GM23338 (cell line): ENCODE measurements at regions not wholly inside any gene's neighbourhood (a gene's known extent, or its start where the extent isn't known, plus 50 kb on each side); places are given as distances from the start of the nearest gene placed in this dataset.
A peak's percentile ranks its signal among the peaks of the same experiment; 100 is the strongest.

Source experiments
- ATAC-seq: fragments of 200-7000 bp; cut with Tn5 transposase; 3 replicates; pipeline ENCODE4 v1.9.1; 2020
- DNase-seq: peaks from one replicate; pipeline ENCODE4 v3.0.0-alpha.2; 2015; ENCODE audit warnings: low spot score
- H2AFZ ChIP-seq: fragments of 200-600 bp; sonication (generic); 2 replicates; pipeline ENCODE4 v1.8.0; 2016; ENCODE audit warnings: antibody characterized with exemption, mild to moderate bottlenecking, moderate library complexity
- H3F3A ChIP-seq: fragments of 200-600 bp; sonication (generic); replicated peaks from 2 replicates; pipeline ENCODE4 v1.8.0; 2017; ENCODE audit warnings: antibody characterized with exemption, mixed run types, low read depth
- H3K27ac ChIP-seq: fragments of 200-600 bp; sonication (generic); 2 replicates; pipeline ENCODE4 v1.6.1; 2016; ENCODE audit warnings: low read depth
- H3K27me3 ChIP-seq: fragments of 200-600 bp; sonication (generic); 2 replicates; pipeline ENCODE4 v1.8.0; 2016; ENCODE audit warnings: mild to moderate bottlenecking, mixed run types, moderate library complexity; ENCODE audit not compliant: insufficient read depth
- H3K36me3 ChIP-seq: fragments of 200-600 bp; sonication (generic); 2 replicates; pipeline ENCODE4 v1.8.0; 2016; ENCODE audit warnings: mild to moderate bottlenecking; ENCODE audit not compliant: insufficient read depth
- H3K4me1 ChIP-seq: fragments of 200-600 bp; sonication (generic); 2 replicates; pipeline ENCODE4 v1.8.0; 2016; ENCODE audit warnings: mild to moderate bottlenecking, moderate library complexity; ENCODE audit not compliant: insufficient read depth
- H3K4me2 ChIP-seq: fragments of 200-600 bp; sonication (generic); 2 replicates; pipeline ENCODE4 v1.7.1; 2017; ENCODE audit warnings: mixed run types
- H3K4me3 ChIP-seq: fragments of 200-600 bp; sonication (generic); 2 replicates; pipeline ENCODE4 v1.6.1; 2016; ENCODE audit warnings: mixed run types
- H3K79me2 ChIP-seq: fragments of 200-600 bp; sonication (generic); replicated peaks from 2 replicates; pipeline ENCODE4 v1.8.0; 2017; ENCODE audit warnings: mild to moderate bottlenecking; ENCODE audit not compliant: insufficient read depth
- H3K9me2 ChIP-seq: fragments of 200-600 bp; sonication (generic); 2 replicates; pipeline ENCODE4 v1.8.0; 2017; ENCODE audit not compliant: insufficient read depth
- H4K20me1 ChIP-seq: fragments of 200-600 bp; sonication (generic); replicated peaks from 2 replicates; pipeline ENCODE4 v1.8.0; 2017; ENCODE audit warnings: mild to moderate bottlenecking; ENCODE audit not compliant: insufficient read depth
- H3K27ac Mint-ChIP-seq: 2 replicates; pipeline ENCODE4 v1.8.0; 2020; ENCODE audit warnings: inconsistent platforms, mild to moderate bottlenecking, moderate library complexity, mixed read lengths
- H3K27me3 Mint-ChIP-seq: 3 replicates; pipeline ENCODE4 v1.8.0; 2022; ENCODE audit warnings: low read depth, mild to moderate bottlenecking, moderate library complexity, mixed read lengths, inconsistent platforms; ENCODE audit not compliant: insufficient read depth, poor library complexity
- H3K36me3 Mint-ChIP-seq: 3 replicates; pipeline ENCODE4 v1.8.0; 2021; ENCODE audit warnings: low read depth, mild to moderate bottlenecking, inconsistent platforms, moderate library complexity, mixed read lengths
- H3K4me1 Mint-ChIP-seq: 3 replicates; pipeline ENCODE4 v1.8.0; 2020; ENCODE audit warnings: mild to moderate bottlenecking, inconsistent platforms, mixed read lengths
- H3K4me3 Mint-ChIP-seq: 3 replicates; pipeline ENCODE4 v1.8.0; 2021; ENCODE audit warnings: moderate library complexity, mild to moderate bottlenecking, inconsistent platforms, mixed read lengths
- H3K9me3 Mint-ChIP-seq: 3 replicates; pipeline ENCODE4 v1.8.0; 2020; ENCODE audit warnings: moderate library complexity, mild to moderate bottlenecking, inconsistent platforms, mixed read lengths
- CREB1 ChIP-seq: fragments of 250-450 bp; sonication (Bioruptor Pico); IDR thresholded peaks from 2 replicates; pipeline ENCODE4 v1.5.0; 2020; ENCODE audit warnings: low read depth, mild to moderate bottlenecking, moderate library complexity
- CTCF ChIP-seq, 2 experiments: fragments of 200-600 bp in 1 of 2; sonication (generic) in 1 of 2; conservative IDR thresholded peaks; 2 replicates each; pipeline versions ENCODE4 v1.5.1 to v1.6.1; 2016 to 2017; ENCODE audit warnings: antibody characterized with exemption in 2 of 2, low read depth in 2 of 2, mild to moderate bottlenecking in 2 of 2, moderate library complexity in 1 of 2
- EZH2 ChIP-seq: fragments of 200-600 bp; sonication (generic); IDR thresholded peaks from one replicate; pipeline ENCODE4 v1.8.0; 2017; ENCODE audit warnings: antibody characterized with exemption, mild to moderate bottlenecking, low read depth; ENCODE audit not compliant: unreplicated experiment
- EZH2phosphoT487 ChIP-seq: fragments of 200-600 bp; sonication (generic); IDR thresholded peaks from one replicate; pipeline ENCODE4 v1.8.1; 2018; ENCODE audit warnings: antibody characterized with exemption; ENCODE audit not compliant: unreplicated experiment
- JUNB ChIP-seq: IDR thresholded peaks from one replicate; pipeline ENCODE4 v1.6.1; 2016; ENCODE audit warnings: antibody characterized with exemption; ENCODE audit not compliant: unreplicated experiment
- NANOG ChIP-seq: IDR thresholded peaks from 2 replicates; pipeline ENCODE4 v1.6.1; 2016; ENCODE audit warnings: antibody characterized with exemption, borderline replicate concordance
- POLR2AphosphoS5 ChIP-seq: IDR thresholded peaks from 2 replicates; pipeline ENCODE4 v1.6.1; 2016; ENCODE audit warnings: antibody characterized with exemption, low read depth
- STAT1 ChIP-seq: IDR thresholded peaks from one replicate; pipeline ENCODE4 v1.6.1; 2016; ENCODE audit warnings: antibody characterized with exemption; ENCODE audit not compliant: unreplicated experiment
- ZNF114 ChIP-seq: fragments of 250-450 bp; sonication (Bioruptor Pico); IDR thresholded peaks from 2 replicates; pipeline ENCODE4 v1.5.0; 2020; ENCODE audit warnings: mild to moderate bottlenecking, moderate library complexity
- ZNF331 ChIP-seq: fragments of 250-450 bp; sonication (Bioruptor Pico); IDR thresholded peaks from 2 replicates; pipeline ENCODE4 v1.5.0; 2020; ENCODE audit warnings: low read depth, mild to moderate bottlenecking, moderate library complexity
- TF ChIP-seq, protein P1 (sequence below): IDR thresholded peaks from one replicate; pipeline ENCODE4 v1.6.1; 2018; ENCODE audit warnings: antibody characterized with exemption; ENCODE audit not compliant: unreplicated experiment

DNA sequence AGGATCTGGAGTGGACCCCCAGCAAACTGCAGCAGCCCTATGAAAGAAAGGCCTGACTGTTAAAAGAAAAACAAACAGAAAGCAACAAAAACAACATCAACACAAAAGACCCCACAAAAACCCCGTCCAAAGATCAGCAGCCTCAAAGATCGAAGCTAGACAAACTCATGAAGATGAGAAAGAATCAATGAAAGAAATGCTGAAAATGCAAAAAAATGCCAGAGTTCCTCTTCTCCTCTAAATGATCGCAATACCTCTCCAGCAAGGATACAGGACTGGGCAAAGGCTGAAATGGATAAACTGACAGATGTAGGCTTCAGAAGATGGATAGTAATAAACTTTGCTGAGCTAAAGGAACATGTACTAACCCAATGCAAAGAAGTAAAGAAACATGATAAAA is 526.3 kb upstream of the DAB2 start:
- Histone ChIP-seq H3K9me2 (no peaks in the 10 kb centered on the region), H3K27me3 (no peaks in the 10 kb centered on the region), H2AFZ (no peak overlapping the region), H3K27ac (no peak overlapping the region), H3F3A (no peaks in the 10 kb centered on the region), H3K4me2 (no peak overlapping the region), H4K20me1 (no peaks in the 10 kb centered on the region), H3K36me3 (no peaks in the 10 kb centered on the region), H3K79me2 (no peaks in the 10 kb centered on the region), H3K4me3 (no peak overlapping the region), H3K4me1 (no peaks in the 10 kb centered on the region)
- Mint-ChIP-seq H3K4me3 (no peak overlapping the region), H3K27me3 (no peaks in the 10 kb centered on the region), H3K9me3 (no peaks in the 10 kb centered on the region; the same call in 2 of the 3 replicates), H3K4me1 (no peaks in the 10 kb centered on the region), H3K36me3 (no peaks in the 10 kb centered on the region), H3K27ac (no peak overlapping the region)
- DNase-seq = no peak
- TF ChIP-seq EZH2 (no peak), STAT1 (no peak), NANOG (no peak), CREB1 (CRISPR knock-in tag) (no peak), CTCF (conservative IDR thresholded peaks at IDR 0.05; ENCODE audit: low read depth in 2 of 2) (no peak), ZNF114 (no peak), ZNF331 (no peak), JUNB (no peak), EZH2phosphoT487 (no peak)
- TF ChIP-seq, protein P1, sequence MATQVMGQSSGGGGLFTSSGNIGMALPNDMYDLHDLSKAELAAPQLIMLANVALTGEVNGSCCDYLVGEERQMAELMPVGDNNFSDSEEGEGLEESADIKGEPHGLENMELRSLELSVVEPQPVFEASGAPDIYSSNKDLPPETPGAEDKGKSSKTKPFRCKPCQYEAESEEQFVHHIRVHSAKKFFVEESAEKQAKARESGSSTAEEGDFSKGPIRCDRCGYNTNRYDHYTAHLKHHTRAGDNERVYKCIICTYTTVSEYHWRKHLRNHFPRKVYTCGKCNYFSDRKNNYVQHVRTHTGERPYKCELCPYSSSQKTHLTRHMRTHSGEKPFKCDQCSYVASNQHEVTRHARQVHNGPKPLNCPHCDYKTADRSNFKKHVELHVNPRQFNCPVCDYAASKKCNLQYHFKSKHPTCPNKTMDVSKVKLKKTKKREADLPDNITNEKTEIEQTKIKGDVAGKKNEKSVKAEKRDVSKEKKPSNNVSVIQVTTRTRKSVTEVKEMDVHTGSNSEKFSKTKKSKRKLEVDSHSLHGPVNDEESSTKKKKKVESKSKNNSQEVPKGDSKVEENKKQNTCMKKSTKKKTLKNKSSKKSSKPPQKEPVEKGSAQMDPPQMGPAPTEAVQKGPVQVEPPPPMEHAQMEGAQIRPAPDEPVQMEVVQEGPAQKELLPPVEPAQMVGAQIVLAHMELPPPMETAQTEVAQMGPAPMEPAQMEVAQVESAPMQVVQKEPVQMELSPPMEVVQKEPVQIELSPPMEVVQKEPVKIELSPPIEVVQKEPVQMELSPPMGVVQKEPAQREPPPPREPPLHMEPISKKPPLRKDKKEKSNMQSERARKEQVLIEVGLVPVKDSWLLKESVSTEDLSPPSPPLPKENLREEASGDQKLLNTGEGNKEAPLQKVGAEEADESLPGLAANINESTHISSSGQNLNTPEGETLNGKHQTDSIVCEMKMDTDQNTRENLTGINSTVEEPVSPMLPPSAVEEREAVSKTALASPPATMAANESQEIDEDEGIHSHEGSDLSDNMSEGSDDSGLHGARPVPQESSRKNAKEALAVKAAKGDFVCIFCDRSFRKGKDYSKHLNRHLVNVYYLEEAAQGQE = no peak
- ATAC-seq = no peak

DNA sequence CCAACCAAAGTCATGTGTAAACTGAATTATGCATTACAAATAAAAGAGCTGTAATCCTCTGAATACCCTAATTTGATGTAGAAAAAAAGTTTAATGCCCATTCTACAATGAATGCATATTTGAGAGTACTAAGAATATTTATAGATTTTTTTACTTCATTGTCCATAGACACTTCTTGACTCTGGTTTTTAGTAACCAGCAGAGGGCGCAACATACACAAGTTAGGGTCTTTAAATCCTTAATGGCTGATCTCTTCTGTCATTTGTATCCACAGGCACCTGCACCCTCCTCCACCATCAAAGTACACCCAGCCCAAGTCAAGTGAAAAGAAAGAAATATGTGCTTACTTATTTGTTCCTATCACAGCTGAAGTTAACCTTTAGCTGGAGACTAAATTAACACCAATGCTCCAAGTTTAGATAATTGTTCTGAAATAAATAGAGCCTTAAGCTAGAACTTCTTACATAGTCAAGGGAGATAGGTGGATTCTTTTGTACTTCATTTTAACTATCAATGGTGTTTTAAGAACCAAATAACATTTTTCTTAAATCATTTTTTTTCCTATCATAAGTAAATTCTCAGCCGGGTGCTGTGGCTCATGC is 524.2 kb upstream of the DAB2 start:
- Histone ChIP-seq H3K4me1 (no peaks in the 10 kb centered on the region), H3K79me2 (no peaks in the 10 kb centered on the region), H4K20me1 (no peaks in the 10 kb centered on the region), H3K27ac (no peak overlapping the region), H3K4me2 (no peak overlapping the region), H3K9me2 (no peaks in the 10 kb centered on the region), H3K36me3 (no peaks in the 10 kb centered on the region), H3K4me3 (no peak overlapping the region), H3F3A (no peaks in the 10 kb centered on the region), H2AFZ (no peak overlapping the region), H3K27me3 (no peaks in the 10 kb centered on the region)
- H3K36me3 Mint-ChIP-seq = no peaks in the 10 kb centered on the region
- peak; percentile 85 for DNase-seq
- peak; percentile 81 for ATAC-seq
- no peak overlapping the region for H3K27ac Mint-ChIP-seq
- H3K9me3 Mint-ChIP-seq = no peaks in the 10 kb centered on the region; the same call in 2 of the 3 replicates
- H3K4me1 Mint-ChIP-seq = no peaks in the 10 kb centered on the region
- no peaks in the 10 kb centered on the region for H3K27me3 Mint-ChIP-seq
- no peak for TF ChIP-seq EZH2
- no peak for TF ChIP-seq POLR2AphosphoS5
- TF ChIP-seq CTCF (conservative IDR thresholded peaks at IDR 0.05; ENCODE audit: low read depth in 2 of 2) = peak; percentile 67 to 86
- TF ChIP-seq, protein P1 = no peak
- H3K4me3 Mint-ChIP-seq = no peak overlapping the region
